ENCODE measurements at regions not wholly inside any gene's neighbourhood (a gene's known extent, or its start where the extent isn't known, plus 50 kb on each side); places are given as distances from the start of the nearest gene placed in this dataset.

- Histone ChIP-seq H3K4me3 (no peak overlapping the region), H4K20me1 (ENCODE audit: insufficient read depth) (no peaks in the 10 kb centered on the region), H3K79me2 (ENCODE audit: low read depth) (no peaks in the 10 kb centered on the region), H2AFZ (no peak overlapping the region), H3K36me3 (ENCODE audit: low read depth) (no peaks in the 10 kb centered on the region), H3K9me3 (ENCODE audit: insufficient read depth, low read depth) (no peaks in the 10 kb centered on the region), H3K4me1 (replicated peaks; ENCODE audit: insufficient read depth) (no peaks in the 10 kb centered on the region), H3K4me2 (no peak overlapping the region), H3K9me2 (ENCODE audit: insufficient read depth) (no peaks in the 10 kb centered on the region), H3F3A (ENCODE audit: insufficient read depth, low read depth) (no peaks in the 10 kb centered on the region), H3K27ac (no peak overlapping the region), H3K27me3 (ENCODE audit: insufficient read depth, low read depth) (no peaks in the 10 kb centered on the region)
- CTCF ChIA-PET: no interaction called here
- DNase-seq: no peak
- POLR2A ChIA-PET (ENCODE audit: unreplicated experiment): no interaction called here
- TF ChIP-seq EZH2 (IDR thresholded peaks at IDR 0.05; ENCODE audit: low read depth): no peak
- TF ChIP-seq, protein P1, sequence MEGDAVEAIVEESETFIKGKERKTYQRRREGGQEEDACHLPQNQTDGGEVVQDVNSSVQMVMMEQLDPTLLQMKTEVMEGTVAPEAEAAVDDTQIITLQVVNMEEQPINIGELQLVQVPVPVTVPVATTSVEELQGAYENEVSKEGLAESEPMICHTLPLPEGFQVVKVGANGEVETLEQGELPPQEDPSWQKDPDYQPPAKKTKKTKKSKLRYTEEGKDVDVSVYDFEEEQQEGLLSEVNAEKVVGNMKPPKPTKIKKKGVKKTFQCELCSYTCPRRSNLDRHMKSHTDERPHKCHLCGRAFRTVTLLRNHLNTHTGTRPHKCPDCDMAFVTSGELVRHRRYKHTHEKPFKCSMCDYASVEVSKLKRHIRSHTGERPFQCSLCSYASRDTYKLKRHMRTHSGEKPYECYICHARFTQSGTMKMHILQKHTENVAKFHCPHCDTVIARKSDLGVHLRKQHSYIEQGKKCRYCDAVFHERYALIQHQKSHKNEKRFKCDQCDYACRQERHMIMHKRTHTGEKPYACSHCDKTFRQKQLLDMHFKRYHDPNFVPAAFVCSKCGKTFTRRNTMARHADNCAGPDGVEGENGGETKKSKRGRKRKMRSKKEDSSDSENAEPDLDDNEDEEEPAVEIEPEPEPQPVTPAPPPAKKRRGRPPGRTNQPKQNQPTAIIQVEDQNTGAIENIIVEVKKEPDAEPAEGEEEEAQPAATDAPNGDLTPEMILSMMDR (conservative IDR thresholded peaks at IDR 0.05): no peak
- no TSS peak for BruUV-seq (replicated peaks)
- intact Hi-C loops (cut with micrococcal nuclease; ENCODE audit: unreplicated experiment): no loop called here
Measured at GRCh38 chr13:76730220-76730619, 156.0 kb downstream of the KCTD12 start.

DNA sequence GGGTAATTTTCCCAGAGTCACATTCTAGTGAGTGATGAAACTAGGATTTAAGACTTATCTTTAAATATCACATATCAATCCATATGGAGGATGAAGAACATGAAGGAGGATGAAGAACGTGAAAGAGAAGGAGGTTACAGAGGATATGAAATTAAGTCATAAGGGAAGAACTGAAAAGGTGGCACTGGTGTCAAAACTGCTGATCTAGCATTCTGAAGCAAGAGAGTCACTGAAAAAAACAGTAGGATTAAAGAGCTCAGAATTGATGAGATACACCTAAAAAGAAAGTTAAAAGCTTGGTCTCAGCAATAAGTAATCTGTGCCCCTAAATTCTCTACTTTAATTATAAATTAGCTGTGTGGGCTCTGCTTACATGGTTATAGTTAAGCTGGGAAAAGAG, 156.5 kb downstream of the KCTD12 start:
- no peaks in the 10 kb centered on the region for H3K27me3 ChIP-seq (ENCODE audit: insufficient read depth, low read depth)
- CTCF ChIA-PET: no interaction called here
- no peak overlapping the region for H2AFZ ChIP-seq
- H4K20me1 ChIP-seq (ENCODE audit: insufficient read depth): no peaks in the 10 kb centered on the region
- intact Hi-C loops (cut with micrococcal nuclease; ENCODE audit: unreplicated experiment): no loop called here
- POLR2A ChIA-PET (ENCODE audit: unreplicated experiment): no interaction called here
- no peak overlapping the region for H3K27ac ChIP-seq
- BruUV-seq (replicated peaks): no TSS peak
- no peaks in the 10 kb centered on the region for H3K9me2 ChIP-seq (ENCODE audit: insufficient read depth)
- no peak for DNase-seq
- no peaks in the 10 kb centered on the region for H3K79me2 ChIP-seq (ENCODE audit: low read depth)
- no peak overlapping the region for H3K4me2 ChIP-seq
- TF ChIP-seq EZH2 (IDR thresholded peaks at IDR 0.05; ENCODE audit: low read depth): no peak
- TF ChIP-seq, protein P1 (conservative IDR thresholded peaks at IDR 0.05): no peak
- no peak overlapping the region for H3K4me3 ChIP-seq
- no peaks in the 10 kb centered on the region for H3F3A ChIP-seq (ENCODE audit: insufficient read depth, low read depth)
- no peaks in the 10 kb centered on the region for H3K9me3 ChIP-seq (ENCODE audit: insufficient read depth, low read depth)
- no peaks in the 10 kb centered on the region for H3K36me3 ChIP-seq (ENCODE audit: low read depth)
- no peaks in the 10 kb centered on the region for H3K4me1 ChIP-seq (replicated peaks; ENCODE audit: insufficient read depth)

DNA sequence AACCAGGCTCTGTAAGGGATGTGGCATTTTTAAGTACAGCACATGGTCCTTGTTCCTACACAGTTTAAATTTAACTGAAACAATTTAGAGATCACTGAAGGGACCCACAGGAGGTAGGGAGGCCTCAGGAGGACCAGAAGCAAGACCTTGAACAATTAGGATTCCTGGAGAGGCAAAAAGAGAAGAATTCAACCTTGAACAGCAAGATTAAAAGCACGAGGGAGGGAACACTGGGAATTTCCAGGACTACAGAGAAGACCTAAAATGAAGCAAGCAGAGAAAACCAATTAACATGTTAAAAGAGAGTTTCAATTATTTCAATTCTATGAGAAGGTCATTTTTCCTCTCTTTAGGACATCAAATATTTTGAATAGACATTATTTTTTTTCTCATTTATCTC, 160.3 kb downstream of the KCTD12 start:
- H4K20me1 ChIP-seq (ENCODE audit: insufficient read depth): no peaks in the 10 kb centered on the region
- no peaks in the 10 kb centered on the region for H3K4me1 ChIP-seq (replicated peaks; ENCODE audit: insufficient read depth)
- no peak overlapping the region for H3K27ac ChIP-seq
- no peaks in the 10 kb centered on the region for H3K79me2 ChIP-seq (ENCODE audit: low read depth)
- no peak overlapping the region for H2AFZ ChIP-seq
- no peak overlapping the region for H3K4me2 ChIP-seq
- TF ChIP-seq, protein P1 (conservative IDR thresholded peaks at IDR 0.05): no peak
- no peak for TF ChIP-seq EZH2 (IDR thresholded peaks at IDR 0.05; ENCODE audit: low read depth)
- no peak overlapping the region for H3K4me3 ChIP-seq
- ChIA-PET CTCF (no interaction called here), POLR2A (ENCODE audit: unreplicated experiment) (no interaction called here)
- no peak for DNase-seq
- no peaks in the 10 kb centered on the region for H3K27me3 ChIP-seq (ENCODE audit: insufficient read depth, low read depth)
- BruUV-seq (replicated peaks): no TSS peak
- no peaks in the 10 kb centered on the region for H3F3A ChIP-seq (ENCODE audit: insufficient read depth, low read depth)
- intact Hi-C loops (cut with micrococcal nuclease; ENCODE audit: unreplicated experiment): no loop called here
- H3K36me3 ChIP-seq (ENCODE audit: low read depth): no peaks in the 10 kb centered on the region
- no peaks in the 10 kb centered on the region; the same call in 1 of the 2 replicates for H3K9me2 ChIP-seq (ENCODE audit: insufficient read depth)
- no peaks in the 10 kb centered on the region for H3K9me3 ChIP-seq (ENCODE audit: insufficient read depth, low read depth)
